ENCODE measurements at regions not wholly inside any gene's neighbourhood (a gene's known extent, or its start where the extent isn't known, plus 50 kb on each side); places are given as distances from the start of the nearest gene placed in this dataset.

DNA sequence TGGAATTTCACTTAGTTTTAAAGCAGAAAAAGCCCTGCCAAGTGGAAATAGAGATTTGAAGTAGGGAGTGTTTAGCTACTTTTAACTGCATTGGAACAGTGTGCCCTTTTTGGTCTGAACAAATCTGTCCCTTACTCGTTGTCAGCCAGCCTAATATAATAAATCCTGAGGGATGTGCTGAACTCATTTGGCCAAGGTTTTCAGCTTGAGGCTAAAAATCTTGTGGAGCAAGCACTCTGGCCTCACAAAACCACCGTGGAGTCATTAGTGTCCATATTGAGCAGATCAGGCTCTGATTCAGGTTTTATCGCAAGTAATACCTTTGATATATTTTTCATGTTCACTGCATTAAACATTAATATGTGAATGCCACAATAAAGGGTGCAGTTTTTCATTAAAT lies 383.5 kb downstream of the FRK start:
- TF ChIP-seq YY1 (IDR thresholded peaks at IDR 0.05; ENCODE audit: low read depth, low read length), result no peak
- TF ChIP-seq, protein P1, sequence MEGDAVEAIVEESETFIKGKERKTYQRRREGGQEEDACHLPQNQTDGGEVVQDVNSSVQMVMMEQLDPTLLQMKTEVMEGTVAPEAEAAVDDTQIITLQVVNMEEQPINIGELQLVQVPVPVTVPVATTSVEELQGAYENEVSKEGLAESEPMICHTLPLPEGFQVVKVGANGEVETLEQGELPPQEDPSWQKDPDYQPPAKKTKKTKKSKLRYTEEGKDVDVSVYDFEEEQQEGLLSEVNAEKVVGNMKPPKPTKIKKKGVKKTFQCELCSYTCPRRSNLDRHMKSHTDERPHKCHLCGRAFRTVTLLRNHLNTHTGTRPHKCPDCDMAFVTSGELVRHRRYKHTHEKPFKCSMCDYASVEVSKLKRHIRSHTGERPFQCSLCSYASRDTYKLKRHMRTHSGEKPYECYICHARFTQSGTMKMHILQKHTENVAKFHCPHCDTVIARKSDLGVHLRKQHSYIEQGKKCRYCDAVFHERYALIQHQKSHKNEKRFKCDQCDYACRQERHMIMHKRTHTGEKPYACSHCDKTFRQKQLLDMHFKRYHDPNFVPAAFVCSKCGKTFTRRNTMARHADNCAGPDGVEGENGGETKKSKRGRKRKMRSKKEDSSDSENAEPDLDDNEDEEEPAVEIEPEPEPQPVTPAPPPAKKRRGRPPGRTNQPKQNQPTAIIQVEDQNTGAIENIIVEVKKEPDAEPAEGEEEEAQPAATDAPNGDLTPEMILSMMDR (IDR thresholded peaks at IDR 0.05; ENCODE audit: control extremely low read depth in 1 of 3, insufficient read depth in 1 of 3, low read depth in 1 of 3, low read length in 3 of 3), result no peak
- no peak for TF ChIP-seq SIRT6 (IDR thresholded peaks at IDR 0.05; ENCODE audit: low read length)
- TF ChIP-seq RXRA (IDR thresholded peaks at IDR 0.05; ENCODE audit: insufficient read depth, low read depth, low read length), result no peak
- no peak for TF ChIP-seq POLR2AphosphoS5 (IDR thresholded peaks at IDR 0.05; ENCODE audit: low read depth, low read length)
- no peak for TF ChIP-seq RNF2 (IDR thresholded peaks at IDR 0.05; ENCODE audit: borderline replicate concordance, low read depth, low read length, missing control alignments, poor library complexity, severe bottlenecking)
